Erythroblast (primary cell): ENCODE measurements at regions not wholly inside any gene's neighbourhood (a gene's known extent, or its start where the extent isn't known, plus 50 kb on each side); places are given as distances from the start of the nearest gene placed in this dataset.
"Not testable (repeated sequence)": the region's sequence is repeated elsewhere in the genome, so short reads cannot be mapped to it uniquely, and the experiment has no call there.

ENCODE experiments used
- DNase-seq, 2 experiments: peaks; one replicate each; lab custom pipeline; 2025; lab: John Stamatoyannopoulos, UW
- GATA1 ChIP-seq: IDR thresholded peaks from 2 replicates; pipeline ENCODE4 v1.6.1; 2011; ENCODE audit warnings: low read depth, mild to moderate bottlenecking, control low read depth, low read length, moderate library complexity
- POLR2A ChIP-seq: IDR thresholded peaks from 2 replicates; pipeline ENCODE4 v1.6.1; 2011; ENCODE audit warnings: mild to moderate bottlenecking, low read length

DNA sequence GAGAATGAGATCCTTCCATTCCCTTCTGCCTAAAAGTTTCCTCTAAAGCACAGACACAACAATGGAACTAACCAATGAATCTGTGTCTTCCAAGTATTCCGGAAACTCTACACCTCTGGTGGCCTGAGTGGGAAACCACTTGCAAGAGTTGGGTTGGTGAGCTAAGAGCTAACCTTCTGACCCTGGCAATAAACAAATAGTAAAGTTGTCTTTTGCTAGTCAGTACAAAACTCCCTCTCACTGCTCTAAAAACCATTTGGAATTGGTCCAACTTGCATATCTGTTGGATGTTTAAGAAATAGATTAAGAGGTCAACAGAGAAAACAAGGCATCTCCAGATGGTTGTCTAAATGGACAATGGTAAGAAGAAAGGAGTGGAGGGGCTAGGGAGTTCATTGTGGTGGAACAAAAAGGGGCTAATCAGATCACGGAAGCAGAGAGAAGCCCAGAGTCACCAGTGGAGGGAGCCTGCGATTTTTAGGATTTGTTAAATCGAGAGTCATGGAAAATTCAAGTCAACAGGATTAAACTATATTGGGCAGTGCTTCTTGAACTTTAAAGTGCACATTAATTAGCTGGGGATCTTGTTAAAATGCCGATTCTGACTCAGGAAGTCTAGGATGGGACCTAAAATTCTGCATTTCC is 192.3 kb downstream of the EVX1 start:
- TF ChIP-seq GATA1 (no peak), POLR2A (no peak)
- DNase-seq, result no peak

GRCh38 chr7:27435461-27435860 is 192.9 kb downstream of the EVX1 start:
- no peak for DNase-seq

DNA sequence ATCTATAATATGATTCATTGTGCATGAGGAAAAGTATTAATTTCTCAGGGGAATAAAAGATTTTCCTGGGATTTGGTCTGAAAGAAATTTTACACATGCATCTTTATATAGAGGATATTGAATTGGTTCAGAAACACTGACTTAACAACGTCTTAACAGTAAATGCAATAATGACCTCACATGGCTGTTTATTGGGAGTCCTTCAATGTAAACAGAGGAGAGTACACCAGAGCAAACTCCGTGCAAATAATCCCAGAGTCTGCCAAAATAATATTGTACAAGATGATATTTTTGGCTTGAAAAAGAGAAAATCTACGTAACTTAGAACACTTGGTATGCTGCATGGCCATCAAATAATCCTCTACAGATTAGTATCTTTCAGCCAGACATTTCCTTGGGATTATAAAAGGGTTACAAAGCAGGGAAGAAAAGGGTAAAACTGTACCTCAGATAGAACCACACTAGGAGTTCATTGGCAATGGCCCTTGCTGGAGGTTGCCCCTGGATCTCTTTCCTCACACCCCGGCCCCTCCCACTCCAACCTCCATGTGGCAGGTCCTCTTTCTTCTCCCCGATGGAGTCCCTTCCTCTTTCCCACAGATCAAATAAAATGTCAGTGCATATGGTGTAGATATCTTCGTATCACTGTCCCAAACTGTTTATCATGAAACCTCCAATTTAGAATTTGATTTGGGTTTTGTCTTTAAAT is 196.4 kb downstream of the EVX1 start:
- DNase-seq, result no peak
- TF ChIP-seq POLR2A (no peak), GATA1 (no peak)

More at GRCh38 chr7:27435461-27435860, 192.9 kb downstream of the EVX1 start:
- TF ChIP-seq GATA1 (no peak), POLR2A (no peak)

DNA sequence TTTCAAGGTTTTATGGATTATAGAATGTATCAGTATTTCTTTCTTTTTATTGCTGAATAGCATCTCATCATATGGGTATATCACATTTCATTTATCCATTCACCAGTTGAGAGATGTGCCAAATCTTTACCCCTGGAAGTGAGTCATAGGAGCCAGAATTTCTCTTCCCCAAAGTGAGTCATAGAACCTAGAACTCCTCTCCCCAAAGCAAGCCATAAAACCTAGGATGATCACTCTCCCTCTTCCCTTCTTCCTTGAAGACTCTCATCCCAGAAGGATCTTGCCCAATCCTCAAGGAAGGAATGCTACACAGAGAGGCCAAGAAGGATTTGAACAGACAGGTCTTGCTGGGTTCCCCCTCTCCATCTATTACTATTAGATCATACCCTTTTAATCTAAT is 199.9 kb downstream of the EVX1 start:
- DNase-seq, result no peak

DNA sequence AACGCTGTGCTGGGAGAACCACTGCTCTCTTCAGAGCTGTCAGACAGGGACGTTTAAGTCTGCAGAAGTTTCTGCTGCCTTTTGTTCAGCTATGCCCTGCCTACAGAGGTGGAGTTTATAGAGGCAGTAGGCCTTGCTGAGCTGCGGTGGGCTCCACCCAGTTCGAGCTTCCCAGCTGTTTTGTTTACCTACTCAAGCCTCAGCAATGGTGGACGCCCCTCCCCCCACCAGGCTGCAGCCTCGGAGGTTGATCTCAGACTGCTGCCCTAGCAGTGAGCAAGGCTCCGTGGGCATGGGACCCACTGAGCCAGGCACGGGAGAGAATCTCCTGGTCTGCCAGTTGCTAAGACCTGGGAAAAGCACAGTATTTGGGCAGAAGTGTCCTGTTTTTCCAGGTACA is 206.4 kb downstream of the EVX1 start:
- not testable (repeated sequence) for DNase-seq

More for the DNA sequence above, 199.9 kb downstream of the EVX1 start:
- TF ChIP-seq GATA1 (no peak), POLR2A (no peak)

DNA sequence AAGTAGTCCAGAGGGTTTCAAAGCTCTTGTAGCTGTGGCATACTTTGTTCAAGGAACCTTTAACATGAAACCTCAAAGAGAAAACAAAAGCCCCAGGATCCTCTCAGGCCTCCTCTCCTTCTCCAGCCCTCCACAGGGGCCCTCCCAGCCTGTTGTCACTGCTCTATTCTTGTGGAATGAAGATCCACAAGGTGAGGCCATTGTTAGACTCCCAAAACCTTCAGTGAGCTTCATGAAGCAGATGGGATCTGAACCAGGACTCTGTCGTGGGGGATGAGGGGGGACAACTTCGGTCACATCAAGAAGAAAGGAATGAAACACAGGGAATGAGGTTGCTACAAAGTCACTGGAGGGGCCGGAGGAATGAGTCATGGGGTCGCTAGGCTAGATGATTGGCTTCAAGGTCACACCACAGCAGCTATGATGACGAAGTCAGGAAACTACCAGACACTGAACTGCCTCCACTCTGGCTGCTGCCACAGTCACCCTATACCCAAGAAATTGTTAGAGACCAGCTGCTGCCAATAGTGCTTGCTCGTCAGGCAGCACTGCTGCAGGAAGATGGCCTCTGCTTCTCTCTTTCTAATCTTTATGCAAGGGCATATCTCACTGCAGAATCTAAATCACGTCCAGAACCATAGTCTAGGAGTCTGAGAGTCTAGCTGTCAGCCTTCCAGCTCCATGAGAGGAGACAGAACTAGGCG is 208.8 kb downstream of the HIBADH start:
- TF ChIP-seq GATA1 (no peak), POLR2A (no peak)
- DNase-seq, result no peak

- not testable (repeated sequence) for DNase-seq
Measured at GRCh38 chr7:27457120-27457519, 205.6 kb downstream of the HIBADH start.

DNA sequence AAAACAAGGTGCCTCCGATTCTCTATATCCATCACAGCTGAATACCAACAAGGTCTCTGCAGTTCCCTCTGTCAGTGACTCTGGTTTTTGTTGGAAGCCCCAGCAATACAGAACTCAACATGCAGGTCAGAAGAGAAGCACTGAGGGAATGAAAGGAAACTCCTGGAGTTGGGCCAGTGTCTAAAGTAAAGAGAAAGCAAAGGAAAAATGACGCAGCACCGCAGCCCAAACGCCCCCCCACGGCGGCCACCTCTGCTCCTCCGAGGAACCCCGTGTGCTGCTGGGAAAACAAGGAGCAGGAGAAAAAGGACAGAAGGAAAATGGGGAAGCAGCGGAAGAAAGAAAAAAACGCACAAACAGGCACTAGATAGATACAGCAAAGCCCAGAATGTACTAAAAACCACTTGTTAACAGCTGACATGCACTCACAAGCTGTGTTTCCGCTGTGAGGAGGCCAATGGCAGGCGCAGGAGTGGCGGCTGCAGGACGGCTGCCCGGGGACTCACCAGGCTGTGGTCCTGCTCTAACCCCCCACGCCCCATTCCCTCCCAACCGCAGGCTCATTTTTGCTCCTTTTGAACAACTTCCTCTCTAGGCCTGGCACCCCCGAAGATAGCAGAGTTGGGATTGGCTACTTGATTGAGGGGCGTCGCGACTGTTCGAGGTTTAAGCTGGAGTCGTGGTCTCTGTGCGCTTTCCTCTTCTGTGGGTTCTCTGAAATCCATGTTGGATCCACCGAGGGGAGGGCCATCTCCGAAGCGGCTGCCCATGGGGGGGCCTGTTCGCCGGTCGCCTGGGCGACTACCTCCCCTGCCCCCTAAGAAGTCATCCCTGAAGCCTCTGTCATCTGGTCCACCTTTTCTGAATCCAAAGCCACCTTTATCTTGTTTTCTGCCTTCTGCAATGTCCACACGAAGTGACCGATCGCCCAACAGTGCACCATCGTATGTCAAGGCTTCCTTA is 204.8 kb downstream of the HIBADH start:
- DNase-seq, result not testable (repeated sequence)

DNA sequence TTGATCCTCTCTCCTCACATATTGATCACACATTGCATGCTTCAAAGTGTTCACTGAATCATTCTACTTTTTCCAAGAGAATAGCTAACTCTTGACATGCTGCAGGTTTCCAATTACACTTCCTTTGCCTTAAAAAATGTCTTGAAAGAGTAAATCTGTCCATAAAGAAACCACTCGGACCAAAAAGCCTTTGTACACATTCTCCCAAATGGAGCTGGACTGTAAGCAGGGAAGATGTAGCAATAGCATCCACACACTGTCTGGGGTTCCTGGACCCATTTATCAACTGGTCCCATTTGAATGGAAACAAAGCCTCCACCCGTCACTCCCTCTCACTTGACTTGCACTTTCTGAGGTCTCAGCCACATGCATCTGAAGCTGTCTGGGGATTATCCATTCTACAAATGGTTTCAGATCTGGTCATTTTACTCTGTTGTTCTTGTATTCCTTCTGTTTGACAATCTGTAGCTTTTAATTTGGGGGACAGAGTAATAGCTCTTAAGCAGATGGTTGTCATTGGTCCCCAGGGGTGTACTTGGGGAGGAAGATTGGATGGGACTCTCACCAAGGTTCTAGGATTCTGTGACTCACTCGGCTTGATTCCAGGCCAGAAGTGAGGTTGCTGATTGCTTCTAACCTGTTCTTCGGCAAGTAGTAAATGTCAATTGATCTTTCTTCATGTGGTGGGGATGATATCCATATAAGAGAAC is 203.5 kb downstream of the HIBADH start:
- TF ChIP-seq POLR2A, result no peak
- TF ChIP-seq GATA1, result no peak
- no peak for DNase-seq

DNA sequence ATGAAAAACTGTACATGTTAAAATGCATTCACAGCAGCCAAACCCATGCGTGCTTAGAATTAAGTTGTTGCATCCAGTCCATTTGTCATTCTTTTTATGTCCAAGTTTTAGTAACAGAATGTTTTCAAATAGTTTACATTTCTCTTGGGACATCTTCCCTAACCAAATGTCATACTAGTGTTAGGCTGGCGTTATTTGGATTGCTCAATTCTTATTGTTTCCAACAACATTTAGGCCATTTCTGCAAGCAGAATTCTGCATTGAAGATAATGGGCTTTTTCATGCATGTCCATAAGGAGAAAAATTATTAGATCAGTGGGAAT is 203.0 kb downstream of the HIBADH start:
- DNase-seq, result no peak
- TF ChIP-seq GATA1 (no peak), POLR2A (no peak)

- TF ChIP-seq GATA1 (no peak), POLR2A (no peak)
- DNase-seq, result no peak
Measured at GRCh38 chr7:27462575-27463270, 200.0 kb downstream of the HIBADH start.

- DNase-seq, result no peak
- TF ChIP-seq POLR2A, result no peak
- TF ChIP-seq GATA1, result no peak
Measured at GRCh38 chr7:27464970-27465369, 197.7 kb downstream of the HIBADH start.

DNA sequence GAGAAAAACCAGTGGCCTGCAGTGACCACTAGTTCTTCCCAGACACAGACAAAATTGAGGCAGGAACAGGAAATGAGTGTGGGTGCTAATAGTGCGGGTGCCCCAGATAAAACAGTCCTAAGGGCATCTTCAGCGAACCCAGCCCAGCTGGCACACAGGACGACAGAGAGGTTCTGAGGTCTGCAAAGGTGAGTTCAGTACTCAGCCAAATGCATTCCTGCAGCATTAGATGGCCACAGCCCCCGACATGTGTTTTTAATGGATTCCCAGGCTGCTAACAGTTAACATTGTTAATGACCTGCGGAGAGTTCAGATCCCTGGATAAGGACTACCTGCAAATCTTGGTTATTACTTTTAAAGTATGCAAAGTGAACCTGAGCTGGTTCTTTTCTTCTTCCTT is 196.0 kb downstream of the HIBADH start:
- DNase-seq, result no peak
- TF ChIP-seq POLR2A (no peak), GATA1 (no peak)
